HEK293 (cell line): ENCODE measurements at regions not wholly inside any gene's neighbourhood (a gene's known extent, or its start where the extent isn't known, plus 50 kb on each side); places are given as distances from the start of the nearest gene placed in this dataset.

Experiments
- CTCF ChIA-PET: fragments of 350-600 bp; formaldehyde crosslinking; extraction: SDS; loops from one replicate; lab custom pipeline; 2021; ENCODE audit warnings: antibody characterized with exemption; lab: Yijun Ruan, JAX
- POLR2A ChIA-PET: fragments of 300-600 bp; formaldehyde crosslinking; extraction: SDS; loops from one replicate; lab custom pipeline; 2020; ENCODE audit warnings: antibody characterized with exemption, inconsistent platforms; lab: Yijun Ruan, JAX
- H3K27ac ChIP-seq: fragments of 200-500 bp; sonication (Bioruptor generic); 2 replicates; pipeline ENCODE4 v1.5.1; 2014; ENCODE audit warnings: low read depth, low read length, control low read depth, inconsistent platforms; ENCODE audit errors: extremely low read depth
- H3K36me3 ChIP-seq, 2 experiments: fragments of 200-500 bp in 1 of 2; sonication (Bioruptor generic) in 1 of 2; 1 replicate in 1 of 2; 2 replicates in 1 of 2; pipeline ENCODE4 v1.5.1; 2014 to 2017; ENCODE audit warnings: inconsistent platforms in 2 of 2, low read length in 2 of 2; ENCODE audit not compliant: control insufficient read depth in 2 of 2, insufficient read depth in 1 of 2
- H3K4me1 ChIP-seq: fragments of 200-500 bp; sonication (Bioruptor generic); 2 replicates; pipeline ENCODE4 v1.5.1; 2014; ENCODE audit warnings: mild to moderate bottlenecking, low read length, inconsistent platforms; ENCODE audit not compliant: control insufficient read depth, insufficient read depth
- H3K4me3 ChIP-seq: 2 replicates; pipeline ENCODE4 v1.5.1; 2011; ENCODE audit warnings: low read depth, mild to moderate bottlenecking, control low read depth, low read length, moderate library complexity
- H3K9me3 ChIP-seq: fragments of 200-500 bp; sonication (Bioruptor generic); 2 replicates; pipeline ENCODE4 v1.5.1; 2014; ENCODE audit warnings: low read depth, low read length, inconsistent platforms; ENCODE audit not compliant: control insufficient read depth, insufficient read depth
- BCL11A ChIP-seq: fragments of 450-650 bp; formaldehyde crosslinking; IDR thresholded peaks from 2 replicates; pipeline ENCODE4 v1.5.1; 2016; ENCODE audit warnings: low read depth, missing biosample characterization, missing genetic modification characterization
- GLI4 ChIP-seq: fragments of 450-650 bp; formaldehyde crosslinking; IDR thresholded peaks from 2 replicates; pipeline ENCODE4 v1.5.1; 2016; ENCODE audit warnings: missing biosample characterization, missing genetic modification characterization
- MEIS1 ChIP-seq: sonication (generic); formaldehyde crosslinking; IDR thresholded peaks from 2 replicates; pipeline ENCODE4 v1.8.1; 2022; ENCODE audit warnings: missing genetic modification reagents, mild to moderate bottlenecking, borderline replicate concordance
- OSR2 ChIP-seq: fragments of 450-650 bp; formaldehyde crosslinking; IDR thresholded peaks from 2 replicates; pipeline ENCODE4 v1.5.1; 2016; ENCODE audit warnings: missing biosample characterization, missing genetic modification characterization
- PRDM1 ChIP-seq: fragments of 450-650 bp; formaldehyde crosslinking; IDR thresholded peaks from 2 replicates; pipeline ENCODE4; 2016; ENCODE audit warnings: missing biosample characterization, missing genetic modification characterization
- SCRT1 ChIP-seq: fragments of 450-650 bp; formaldehyde crosslinking; IDR thresholded peaks from 2 replicates; pipeline ENCODE4 v1.5.1; 2016; ENCODE audit warnings: missing biosample characterization, missing genetic modification characterization, borderline replicate concordance
- YY1 ChIP-seq: fragments of 450-650 bp; formaldehyde crosslinking; IDR thresholded peaks from 2 replicates; pipeline ENCODE4 v1.5.1; 2018; ENCODE audit warnings: missing biosample characterization, missing genetic modification characterization
- ZBTB20 ChIP-seq: fragments of 450-650 bp; formaldehyde crosslinking; IDR thresholded peaks from 2 replicates; pipeline ENCODE4 v1.5.1; 2016; ENCODE audit warnings: missing biosample characterization, missing genetic modification characterization
- ZNF140 ChIP-seq: fragments of 450-650 bp; formaldehyde crosslinking; IDR thresholded peaks from 2 replicates; pipeline ENCODE4 v1.5.1; 2016; ENCODE audit warnings: missing biosample characterization, missing genetic modification characterization
- ZNF16 ChIP-seq: fragments of 450-650 bp; formaldehyde crosslinking; IDR thresholded peaks from 2 replicates; pipeline ENCODE4 v1.5.1; 2016; ENCODE audit warnings: low read depth, missing biosample characterization, missing genetic modification characterization
- ZNF175 ChIP-seq: fragments of 450-650 bp; formaldehyde crosslinking; IDR thresholded peaks from 2 replicates; pipeline ENCODE4 v1.5.1; 2016; ENCODE audit warnings: missing biosample characterization, missing genetic modification characterization
- ZNF19 ChIP-seq: fragments of 450-650 bp; formaldehyde crosslinking; IDR thresholded peaks from 2 replicates; pipeline ENCODE4; 2016; ENCODE audit warnings: missing biosample characterization, missing genetic modification characterization, low read depth
- ZNF2 ChIP-seq: fragments of 450-650 bp; formaldehyde crosslinking; IDR thresholded peaks from 2 replicates; pipeline ENCODE4 v1.5.1; 2016; ENCODE audit warnings: missing biosample characterization, missing genetic modification characterization
- ZNF274 ChIP-seq, 2 experiments: fragments of 200-500 bp in 1 of 2; fragments of 450-650 bp in 1 of 2; sonication (Bioruptor generic) in 1 of 2; formaldehyde crosslinking in 1 of 2; IDR thresholded peaks; 2 replicates each; pipeline versions ENCODE4 v1.5.1 to v1.6.1; 2014 to 2016; ENCODE audit warnings: borderline replicate concordance in 1 of 2, inconsistent platforms in 1 of 2, low read length in 1 of 2, missing biosample characterization in 1 of 2, missing genetic modification characterization in 1 of 2
- ZNF362 ChIP-seq: fragments of 450-650 bp; formaldehyde crosslinking; IDR thresholded peaks from 2 replicates; pipeline ENCODE4 v1.5.1; 2016; ENCODE audit warnings: missing biosample characterization, missing genetic modification characterization
- ZNF48 ChIP-seq: fragments of 450-650 bp; formaldehyde crosslinking; IDR thresholded peaks from 2 replicates; pipeline ENCODE4 v1.5.1; 2016; ENCODE audit warnings: missing biosample characterization, missing genetic modification characterization
- ZNF510 ChIP-seq: fragments of 450-650 bp; formaldehyde crosslinking; IDR thresholded peaks from 2 replicates; pipeline ENCODE4 v1.5.1; 2018; ENCODE audit warnings: mild to moderate bottlenecking, missing genetic modification characterization, missing biosample characterization; ENCODE audit not compliant: insufficient replicate concordance
- ZNF513 ChIP-seq: fragments of 450-650 bp; IDR thresholded peaks from 2 replicates; pipeline ENCODE4 v1.5.1; 2018; ENCODE audit warnings: missing biosample characterization, missing genetic modification characterization
- ZNF768 ChIP-seq: fragments of 450-650 bp; formaldehyde crosslinking; IDR thresholded peaks from 2 replicates; pipeline ENCODE4 v1.5.1; 2018; ENCODE audit warnings: missing biosample characterization, mild to moderate bottlenecking, missing genetic modification characterization
- ZNF785 ChIP-seq: fragments of 450-650 bp; formaldehyde crosslinking; IDR thresholded peaks from 2 replicates; pipeline ENCODE4 v1.5.1; 2016; ENCODE audit warnings: missing biosample characterization, missing genetic modification characterization
- TF ChIP-seq, protein P1 (sequence below): fragments of 450-650 bp; formaldehyde crosslinking; IDR thresholded peaks from 2 replicates; pipeline ENCODE4 v1.5.1; 2016; ENCODE audit warnings: missing biosample characterization, missing genetic modification characterization, low read depth
- TF ChIP-seq, protein P2 (sequence below): fragments of 450-650 bp; formaldehyde crosslinking; IDR thresholded peaks from 2 replicates; pipeline ENCODE4 v1.5.1; 2017; ENCODE audit warnings: missing biosample characterization, missing genetic modification characterization
- TF ChIP-seq, protein P3 (sequence below): fragments of 450-650 bp; formaldehyde crosslinking; IDR thresholded peaks from 2 replicates; pipeline ENCODE4 v1.5.1; 2016; ENCODE audit warnings: missing biosample characterization, missing genetic modification characterization
- TF ChIP-seq, protein P4 (sequence below): fragments of 450-650 bp; formaldehyde crosslinking; IDR thresholded peaks from 2 replicates; pipeline ENCODE4 v1.5.1; 2016; ENCODE audit warnings: missing biosample characterization, missing genetic modification characterization

DNA sequence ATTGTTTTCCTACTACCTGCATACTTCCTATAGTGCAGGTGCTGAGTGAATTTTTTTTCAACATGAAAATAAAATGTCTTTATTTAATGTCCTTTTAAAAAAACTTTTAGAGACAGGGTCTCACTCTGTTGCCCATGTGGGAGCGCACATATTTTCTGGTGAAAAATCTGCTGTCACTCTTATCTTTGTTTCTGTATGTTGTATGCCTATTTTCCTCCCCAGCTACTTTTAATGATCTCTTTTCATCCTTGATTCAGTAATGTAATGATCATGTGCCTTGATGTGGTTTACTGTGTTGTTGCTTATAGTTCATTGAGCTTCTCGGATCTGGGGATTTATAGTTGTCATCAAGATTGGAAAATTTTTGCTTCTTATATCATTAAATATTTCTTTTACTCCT, 117.3 kb downstream of the ARL6IP6 start:
- CTCF ChIA-PET, result interaction anchor here (0.7 kb wide), 1 partner anchor 9 kb away, joined by 4 read pairs; no protein-coding TSS in a partner anchor
- TF ChIP-seq ZNF768 (tag by site-specific recombination) (no peak), ZNF274 (IDR thresholded peaks at IDR 0.05; ENCODE audit: low read length) (no peak), ZNF274 (tag by site-specific recombination; IDR thresholded peaks at IDR 0.05; ENCODE audit: borderline replicate concordance) (no peak), ZNF2 (tag by site-specific recombination) (no peak), SCRT1 (no peak), ZNF510 (tag by site-specific recombination) (no peak), YY1 (tag by site-specific recombination) (no peak), ZBTB20 (no peak), ZNF175 (tag by site-specific recombination) (no peak), ZNF513 (tag by site-specific recombination) (no peak), MEIS1 (CRISPR knock-in tag) (no peak), ZNF362 (tag by site-specific recombination) (no peak), OSR2 (tag by site-specific recombination) (no peak), ZNF785 (tag by site-specific recombination) (no peak), ZNF19 (tag by site-specific recombination) (no peak)
- TF ChIP-seq, protein P1, sequence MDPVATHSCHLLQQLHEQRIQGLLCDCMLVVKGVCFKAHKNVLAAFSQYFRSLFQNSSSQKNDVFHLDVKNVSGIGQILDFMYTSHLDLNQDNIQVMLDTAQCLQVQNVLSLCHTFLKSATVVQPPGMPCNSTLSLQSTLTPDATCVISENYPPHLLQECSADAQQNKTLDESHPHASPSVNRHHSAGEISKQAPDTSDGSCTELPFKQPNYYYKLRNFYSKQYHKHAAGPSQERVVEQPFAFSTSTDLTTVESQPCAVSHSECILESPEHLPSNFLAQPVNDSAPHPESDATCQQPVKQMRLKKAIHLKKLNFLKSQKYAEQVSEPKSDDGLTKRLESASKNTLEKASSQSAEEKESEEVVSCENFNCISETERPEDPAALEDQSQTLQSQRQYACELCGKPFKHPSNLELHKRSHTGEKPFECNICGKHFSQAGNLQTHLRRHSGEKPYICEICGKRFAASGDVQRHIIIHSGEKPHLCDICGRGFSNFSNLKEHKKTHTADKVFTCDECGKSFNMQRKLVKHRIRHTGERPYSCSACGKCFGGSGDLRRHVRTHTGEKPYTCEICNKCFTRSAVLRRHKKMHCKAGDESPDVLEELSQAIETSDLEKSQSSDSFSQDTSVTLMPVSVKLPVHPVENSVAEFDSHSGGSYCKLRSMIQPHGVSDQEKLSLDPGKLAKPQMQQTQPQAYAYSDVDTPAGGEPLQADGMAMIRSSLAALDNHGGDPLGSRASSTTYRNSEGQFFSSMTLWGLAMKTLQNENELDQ (tag by site-specific recombination), result no peak
- POLR2A ChIA-PET, result no interaction called here
- H3K9me3 ChIP-seq, result no peaks in the 10 kb centered on the region
- no peaks in the 10 kb centered on the region for H3K36me3 ChIP-seq
- H3K4me1 ChIP-seq, result no peaks in the 10 kb centered on the region
- no peak overlapping the region for H3K27ac ChIP-seq
- no peak overlapping the region for H3K4me3 ChIP-seq

DNA sequence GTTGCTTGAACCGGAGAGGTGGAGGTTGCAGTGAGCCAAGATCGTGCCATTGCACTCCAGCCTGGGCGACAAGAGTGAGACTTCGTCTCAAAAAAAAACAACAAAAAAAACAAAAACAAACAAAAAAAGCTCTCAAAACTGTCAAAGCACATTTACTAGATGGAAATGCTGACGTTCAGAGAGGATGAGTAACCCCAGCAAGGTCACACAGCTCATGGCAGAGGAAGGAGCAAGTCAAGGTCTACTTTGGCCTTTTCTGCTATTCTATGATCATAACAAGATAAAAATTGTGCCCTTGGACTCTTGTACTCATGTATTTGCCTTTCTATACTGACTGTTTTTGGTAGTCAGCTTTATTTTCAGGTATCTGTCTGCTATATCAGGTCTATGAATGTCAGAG, 109.5 kb downstream of the ARL6IP6 start:
- no peaks in the 10 kb centered on the region for H3K9me3 ChIP-seq
- no peaks in the 10 kb centered on the region for H3K36me3 ChIP-seq
- ChIA-PET CTCF (no interaction called here), POLR2A (no interaction called here)
- no peaks in the 10 kb centered on the region for H3K4me1 ChIP-seq
- no peak overlapping the region for H3K4me3 ChIP-seq
- H3K27ac ChIP-seq, result no peak overlapping the region
- TF ChIP-seq GLI4, result no peak
- TF ChIP-seq PRDM1 (tag by site-specific recombination), result no peak
- TF ChIP-seq ZNF513 (tag by site-specific recombination), result no peak
- no peak for TF ChIP-seq ZNF48 (tag by site-specific recombination)
- no peak for TF ChIP-seq ZNF140 (tag by site-specific recombination)
- no peak for TF ChIP-seq ZNF16
- no peak for TF ChIP-seq BCL11A (tag by site-specific recombination)
- TF ChIP-seq, protein P2, sequence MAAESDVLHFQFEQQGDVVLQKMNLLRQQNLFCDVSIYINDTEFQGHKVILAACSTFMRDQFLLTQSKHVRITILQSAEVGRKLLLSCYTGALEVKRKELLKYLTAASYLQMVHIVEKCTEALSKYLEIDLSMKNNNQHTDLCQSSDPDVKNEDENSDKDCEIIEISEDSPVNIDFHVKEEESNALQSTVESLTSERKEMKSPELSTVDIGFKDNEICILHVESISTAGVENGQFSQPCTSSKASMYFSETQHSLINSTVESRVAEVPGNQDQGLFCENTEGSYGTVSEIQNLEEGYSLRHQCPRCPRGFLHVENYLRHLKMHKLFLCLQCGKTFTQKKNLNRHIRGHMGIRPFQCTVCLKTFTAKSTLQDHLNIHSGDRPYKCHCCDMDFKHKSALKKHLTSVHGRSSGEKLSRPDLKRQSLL (tag by site-specific recombination), result no peak
- TF ChIP-seq, protein P3, sequence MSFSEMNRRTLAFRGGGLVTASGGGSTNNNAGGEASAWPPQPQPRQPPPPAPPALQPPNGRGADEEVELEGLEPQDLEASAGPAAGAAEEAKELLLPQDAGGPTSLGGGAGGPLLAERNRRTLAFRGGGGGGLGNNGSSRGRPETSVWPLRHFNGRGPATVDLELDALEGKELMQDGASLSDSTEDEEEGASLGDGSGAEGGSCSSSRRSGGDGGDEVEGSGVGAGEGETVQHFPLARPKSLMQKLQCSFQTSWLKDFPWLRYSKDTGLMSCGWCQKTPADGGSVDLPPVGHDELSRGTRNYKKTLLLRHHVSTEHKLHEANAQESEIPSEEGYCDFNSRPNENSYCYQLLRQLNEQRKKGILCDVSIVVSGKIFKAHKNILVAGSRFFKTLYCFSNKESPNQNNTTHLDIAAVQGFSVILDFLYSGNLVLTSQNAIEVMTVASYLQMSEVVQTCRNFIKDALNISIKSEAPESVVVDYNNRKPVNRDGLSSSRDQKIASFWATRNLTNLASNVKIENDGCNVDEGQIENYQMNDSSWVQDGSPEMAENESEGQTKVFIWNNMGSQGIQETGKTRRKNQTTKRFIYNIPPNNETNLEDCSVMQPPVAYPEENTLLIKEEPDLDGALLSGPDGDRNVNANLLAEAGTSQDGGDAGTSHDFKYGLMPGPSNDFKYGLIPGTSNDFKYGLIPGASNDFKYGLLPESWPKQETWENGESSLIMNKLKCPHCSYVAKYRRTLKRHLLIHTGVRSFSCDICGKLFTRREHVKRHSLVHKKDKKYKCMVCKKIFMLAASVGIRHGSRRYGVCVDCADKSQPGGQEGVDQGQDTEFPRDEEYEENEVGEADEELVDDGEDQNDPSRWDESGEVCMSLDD (tag by site-specific recombination), result no peak
- TF ChIP-seq, protein P4, sequence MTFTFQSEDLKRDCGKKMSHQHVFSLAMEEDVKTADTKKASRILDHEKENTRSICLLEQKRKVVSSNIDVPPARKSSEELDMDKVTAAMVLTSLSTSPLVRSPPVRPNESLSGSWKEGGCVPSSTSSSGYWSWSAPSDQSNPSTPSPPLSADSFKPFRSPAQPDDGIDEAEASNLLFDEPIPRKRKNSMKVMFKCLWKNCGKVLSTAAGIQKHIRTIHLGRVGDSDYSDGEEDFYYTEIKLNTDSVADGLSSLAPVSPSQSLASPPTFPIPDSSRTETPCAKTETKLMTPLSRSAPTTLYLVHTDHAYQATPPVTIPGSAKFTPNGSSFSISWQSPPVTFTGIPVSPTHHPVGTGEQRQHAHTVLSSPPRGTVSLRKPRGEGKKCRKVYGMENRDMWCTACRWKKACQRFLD (tag by site-specific recombination), result no peak
